Sigmoid colon (tissue), 6 donors: ENCODE measurements at regions not wholly inside any gene's neighbourhood (a gene's known extent, or its start where the extent isn't known, plus 50 kb on each side); places are given as distances from the start of the nearest gene placed in this dataset.

Source experiments
- DNase-seq: peaks from one replicate; pipeline ENCODE4 v3.0.0-alpha.2; 2019
- H3K27ac ChIP-seq, 4 donors: fragments of 200-600 bp; sonication (generic); one replicate each; pipeline ENCODE4 v1.5.1; 2016 to 2019; ENCODE audit warnings: mild to moderate bottlenecking in 1 of 4
- H3K27me3 ChIP-seq, 3 donors: fragments of 200-600 bp; sonication (generic); one replicate each; pipeline ENCODE4 v1.5.1; 2019; ENCODE audit warnings: mild to moderate bottlenecking in 1 of 3
- H3K36me3 ChIP-seq, 4 donors: fragments of 200-600 bp; sonication (generic); one replicate each; pipeline ENCODE4 v1.5.1; 2016 to 2019
- H3K4me1 ChIP-seq, 4 donors: fragments of 200-600 bp; sonication (generic); one replicate each; pipeline ENCODE4 v1.5.1; 2017 to 2019
- H3K4me3 ChIP-seq, 4 donors: fragments of 200-600 bp; sonication (generic); one replicate each; pipeline ENCODE4 v1.5.1; 2017 to 2019; ENCODE audit warnings: mild to moderate bottlenecking in 2 of 4, moderate library complexity in 1 of 4
- H3K9me3 ChIP-seq, 4 donors: fragments of 200-600 bp in 3 of 4; sonication (generic) in 3 of 4; one replicate each; pipeline versions ENCODE4 v1.5.1 to v1.6.1; 2013 to 2019
- CTCF ChIP-seq, 4 experiments: fragments of 450-650 bp in 3 of 4; fragments of 200-600 bp in 1 of 4; IDR thresholded peaks; one replicate each; pipeline ENCODE4 v1.5.1; 2016 to 2019; ENCODE audit warnings: antibody characterized with exemption in 4 of 4, mild to moderate bottlenecking in 3 of 4, moderate library complexity in 2 of 4
- EP300 ChIP-seq, 4 donors: sonication (generic); formaldehyde crosslinking; IDR thresholded peaks; one replicate each; pipeline ENCODE4 v1.6.1; 2017; ENCODE audit warnings: antibody characterized with exemption in 4 of 4
- POLR2A ChIP-seq, 2 donors: fragments of 450-650 bp; IDR thresholded peaks; one replicate each; pipeline ENCODE4 v1.6.1; 2016; ENCODE audit warnings: antibody characterized with exemption in 2 of 2, mild to moderate bottlenecking in 2 of 2, moderate library complexity in 2 of 2
- POLR2AphosphoS5 ChIP-seq, 4 donors: sonication (generic); formaldehyde crosslinking; IDR thresholded peaks; one replicate each; pipeline ENCODE4 v1.6.1; 2017; ENCODE audit warnings: antibody characterized with exemption in 4 of 4
- WGBS, 2 donors: extraction: QIAGEN DNeasy Blood & Tissue Kit; methylation state at CpG; one replicate each; pipeline ENCODE4 v1.1.7; 2013; 5-methylcytosine and 5-hydroxymethylcytosine counted together
- intact Hi-C: fragments of 100-400 bp; cut with DNase I; formaldehyde crosslinking; loops from one replicate; pipeline ENCODE4 v1.15.1; 2023
- donor health status: healthy with polysubstance abuse.
- donor health status: healthy.

- intact Hi-C loops: no loop called here
- no peaks in the 10 kb centered on the region for H3K27me3 ChIP-seq
- no peaks in the 10 kb centered on the region for H3K4me1 ChIP-seq
- DNase-seq: no peak
- TF ChIP-seq POLR2AphosphoS5 (IDR thresholded peaks at IDR 0.05): no peak
- TF ChIP-seq CTCF (IDR thresholded peaks at IDR 0.05): no peak
- TF ChIP-seq POLR2A (IDR thresholded peaks at IDR 0.05): no peak
- TF ChIP-seq EP300 (IDR thresholded peaks at IDR 0.05): no peak
- H3K27ac ChIP-seq: no peak overlapping the region
- H3K36me3 ChIP-seq: no peaks in the 10 kb centered on the region
- no peak overlapping the region for H3K4me3 ChIP-seq
- no peaks in the 10 kb centered on the region for H3K9me3 ChIP-seq
- WGBS, 2 donors: 96% methylated on average over 1 of the region's 1 CpG
Observed at GRCh38 chr5:93916872-93917271, 175.5 kb upstream of the POU5F2 start.

GRCh38 chr5:93915142-93915553 lies 173.7 kb upstream of the POU5F2 start:
- TF ChIP-seq EP300 (IDR thresholded peaks at IDR 0.05) (no peak), POLR2A (IDR thresholded peaks at IDR 0.05) (no peak), CTCF (IDR thresholded peaks at IDR 0.05) (peak in 3 of 4 experiments; percentile 18 to 34 (median 25)), POLR2AphosphoS5 (IDR thresholded peaks at IDR 0.05) (no peak)
- intact Hi-C loops: no loop called here
- DNase-seq: no peak
- Histone ChIP-seq H3K4me3 (no peak overlapping the region), H3K36me3 (no peaks in the 10 kb centered on the region), H3K27ac (no peak overlapping the region), H3K9me3 (no peaks in the 10 kb centered on the region), H3K4me1 (no peaks in the 10 kb centered on the region), H3K27me3 (no peaks in the 10 kb centered on the region)

GRCh38 chr5:93911609-93912008 lies 170.2 kb upstream of the POU5F2 start:
- Histone ChIP-seq H3K4me3 (no peak overlapping the region), H3K4me1 (no peaks in the 10 kb centered on the region), H3K36me3 (no peaks in the 10 kb centered on the region), H3K27me3 (no peaks in the 10 kb centered on the region), H3K9me3 (no peaks in the 10 kb centered on the region), H3K27ac (no peak overlapping the region)
- TF ChIP-seq EP300 (IDR thresholded peaks at IDR 0.05): no peak
- TF ChIP-seq CTCF (IDR thresholded peaks at IDR 0.05): no peak
- no peak for TF ChIP-seq POLR2A (IDR thresholded peaks at IDR 0.05)
- no peak for TF ChIP-seq POLR2AphosphoS5 (IDR thresholded peaks at IDR 0.05)
- intact Hi-C loops: no loop called here
- DNase-seq: no peak
- 50 to 74% methylated on average over 2 of the region's 2 CpGs for WGBS, 2 donors

GRCh38 chr5:93909356-93909755 lies 168.0 kb upstream of the POU5F2 start:
- 79 to 84% methylated on average over 1 of the region's 1 CpG for WGBS, 2 donors
- Histone ChIP-seq H3K36me3 (no peaks in the 10 kb centered on the region), H3K4me3 (no peak overlapping the region), H3K9me3 (no peaks in the 10 kb centered on the region), H3K27me3 (no peaks in the 10 kb centered on the region), H3K4me1 (no peaks in the 10 kb centered on the region), H3K27ac (no peak overlapping the region)
- TF ChIP-seq POLR2AphosphoS5 (IDR thresholded peaks at IDR 0.05) (no peak), CTCF (IDR thresholded peaks at IDR 0.05) (no peak), EP300 (IDR thresholded peaks at IDR 0.05) (no peak), POLR2A (IDR thresholded peaks at IDR 0.05) (no peak)
- DNase-seq: no peak
- intact Hi-C loops: no loop called here

- DNase-seq: no peak
- H3K27me3 ChIP-seq: no peaks in the 10 kb centered on the region
- H3K9me3 ChIP-seq: no peaks in the 10 kb centered on the region
- no peak overlapping the region for H3K4me3 ChIP-seq
- H3K36me3 ChIP-seq: no peaks in the 10 kb centered on the region
- intact Hi-C loops: no loop called here
- no peaks in the 10 kb centered on the region for H3K4me1 ChIP-seq
- 92 to 99% methylated on average over 1 of the region's 1 CpG for WGBS, 2 donors
- TF ChIP-seq CTCF (IDR thresholded peaks at IDR 0.05) (no peak), POLR2AphosphoS5 (IDR thresholded peaks at IDR 0.05) (no peak), POLR2A (IDR thresholded peaks at IDR 0.05) (no peak), EP300 (IDR thresholded peaks at IDR 0.05) (no peak)
- H3K27ac ChIP-seq: no peak overlapping the region
Observed at GRCh38 chr5:93904917-93905316, 163.5 kb upstream of the POU5F2 start.
